ENCODE measurements at regions not wholly inside any gene's neighbourhood (a gene's known extent, or its start where the extent isn't known, plus 50 kb on each side); places are given as distances from the start of the nearest gene placed in this dataset.

DNA sequence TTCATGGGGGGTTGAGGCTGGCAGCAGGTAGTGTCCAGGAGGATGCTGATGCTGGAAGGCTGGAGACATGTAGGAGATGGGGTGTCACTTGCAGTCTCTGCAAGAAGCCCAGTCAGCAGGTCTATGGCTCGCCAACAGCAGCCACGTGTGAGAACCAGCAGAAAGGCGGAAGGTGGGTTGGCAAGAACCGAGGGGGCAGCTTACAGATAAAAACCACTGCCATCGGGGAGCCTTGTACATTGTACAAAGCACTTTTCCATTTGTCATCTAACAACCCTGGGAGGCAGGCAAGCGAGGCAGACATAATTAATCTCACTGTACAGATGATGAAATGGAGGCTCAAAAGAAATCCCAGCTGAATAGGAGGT lies 167.2 kb downstream of the KCNA5 start:
- TF ChIP-seq, protein P1, sequence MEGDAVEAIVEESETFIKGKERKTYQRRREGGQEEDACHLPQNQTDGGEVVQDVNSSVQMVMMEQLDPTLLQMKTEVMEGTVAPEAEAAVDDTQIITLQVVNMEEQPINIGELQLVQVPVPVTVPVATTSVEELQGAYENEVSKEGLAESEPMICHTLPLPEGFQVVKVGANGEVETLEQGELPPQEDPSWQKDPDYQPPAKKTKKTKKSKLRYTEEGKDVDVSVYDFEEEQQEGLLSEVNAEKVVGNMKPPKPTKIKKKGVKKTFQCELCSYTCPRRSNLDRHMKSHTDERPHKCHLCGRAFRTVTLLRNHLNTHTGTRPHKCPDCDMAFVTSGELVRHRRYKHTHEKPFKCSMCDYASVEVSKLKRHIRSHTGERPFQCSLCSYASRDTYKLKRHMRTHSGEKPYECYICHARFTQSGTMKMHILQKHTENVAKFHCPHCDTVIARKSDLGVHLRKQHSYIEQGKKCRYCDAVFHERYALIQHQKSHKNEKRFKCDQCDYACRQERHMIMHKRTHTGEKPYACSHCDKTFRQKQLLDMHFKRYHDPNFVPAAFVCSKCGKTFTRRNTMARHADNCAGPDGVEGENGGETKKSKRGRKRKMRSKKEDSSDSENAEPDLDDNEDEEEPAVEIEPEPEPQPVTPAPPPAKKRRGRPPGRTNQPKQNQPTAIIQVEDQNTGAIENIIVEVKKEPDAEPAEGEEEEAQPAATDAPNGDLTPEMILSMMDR (IDR thresholded peaks at IDR 0.05): no peak
- DNase-seq (no peak), ATAC-seq (ENCODE audit: low read depth) (no peak)
- POLR2A ChIA-PET: no interaction called here
- H3K4me3 Mint-ChIP-seq: no peak overlapping the region
- H3K4me1 Mint-ChIP-seq: no peaks in the 10 kb centered on the region
- no peaks in the 10 kb centered on the region for H3K9me3 Mint-ChIP-seq
- intact Hi-C loops (cut with micrococcal nuclease): no loop called here
- H3K27ac Mint-ChIP-seq: no peak overlapping the region
- H3K27me3 Mint-ChIP-seq: no peaks in the 10 kb centered on the region
- CTCF ChIA-PET: no interaction called here
- H3K36me3 Mint-ChIP-seq (ENCODE audit: low read depth): no peaks in the 10 kb centered on the region

DNA sequence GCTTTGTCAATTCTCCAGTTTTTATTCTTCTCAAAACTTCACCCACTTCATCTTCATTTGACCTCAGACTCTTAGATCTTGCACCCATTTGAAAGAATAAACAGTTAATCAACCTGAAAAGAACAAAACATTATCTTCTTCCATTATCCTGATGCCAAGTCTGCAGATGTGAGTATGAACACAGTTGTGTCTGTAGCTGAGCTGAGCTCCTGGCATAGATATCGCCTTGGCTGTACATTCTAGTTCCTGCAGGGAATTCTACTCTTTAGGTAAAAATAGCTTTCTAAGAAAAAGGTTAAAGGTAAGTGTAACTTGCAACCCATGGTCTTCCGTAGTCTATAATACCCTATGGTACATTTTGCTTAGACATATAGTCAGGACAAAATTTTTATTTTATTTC lies 169.7 kb downstream of the KCNA5 start:
- TF ChIP-seq, protein P1 (IDR thresholded peaks at IDR 0.05): no peak
- DNase-seq (no peak), ATAC-seq (ENCODE audit: low read depth) (no peak)
- Mint-ChIP-seq H3K36me3 (ENCODE audit: low read depth) (no peaks in the 10 kb centered on the region), H3K4me3 (no peak overlapping the region), H3K4me1 (no peaks in the 10 kb centered on the region), H3K27me3 (no peaks in the 10 kb centered on the region), H3K27ac (no peak overlapping the region), H3K9me3 (no peaks in the 10 kb centered on the region)
- ChIA-PET POLR2A (no interaction called here), CTCF (no interaction called here)
- intact Hi-C loops (cut with micrococcal nuclease): no loop called here

DNA sequence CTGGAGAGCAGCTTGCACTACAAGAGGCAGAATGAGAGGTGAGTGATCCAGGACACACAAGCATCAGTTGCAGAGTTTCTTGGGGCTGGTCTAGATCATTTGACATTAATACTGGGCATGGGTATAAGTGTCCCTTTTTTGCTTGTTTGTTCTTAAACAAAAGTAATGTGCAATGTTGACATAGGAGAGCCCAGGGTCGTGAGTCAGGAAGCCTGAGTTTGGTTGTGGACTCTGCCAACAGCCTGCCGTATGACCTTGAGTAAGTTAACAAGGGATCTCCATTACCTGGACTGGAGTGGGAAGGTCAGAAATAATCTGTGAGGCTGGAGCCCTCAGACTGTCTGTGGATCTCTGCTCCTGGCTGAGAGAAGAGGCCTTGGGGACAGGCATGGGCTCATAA lies 170.3 kb downstream of the KCNA5 start:
- Mint-ChIP-seq H3K9me3 (no peaks in the 10 kb centered on the region), H3K4me3 (no peak overlapping the region), H3K27ac (no peak overlapping the region), H3K27me3 (no peaks in the 10 kb centered on the region), H3K4me1 (no peaks in the 10 kb centered on the region), H3K36me3 (ENCODE audit: low read depth) (no peaks in the 10 kb centered on the region)
- ChIA-PET CTCF (no interaction called here), POLR2A (no interaction called here)
- TF ChIP-seq, protein P1 (IDR thresholded peaks at IDR 0.05): no peak
- no peak for ATAC-seq (ENCODE audit: low read depth)
- DNase-seq: no peak
- intact Hi-C loops (cut with micrococcal nuclease): no loop called here

DNA sequence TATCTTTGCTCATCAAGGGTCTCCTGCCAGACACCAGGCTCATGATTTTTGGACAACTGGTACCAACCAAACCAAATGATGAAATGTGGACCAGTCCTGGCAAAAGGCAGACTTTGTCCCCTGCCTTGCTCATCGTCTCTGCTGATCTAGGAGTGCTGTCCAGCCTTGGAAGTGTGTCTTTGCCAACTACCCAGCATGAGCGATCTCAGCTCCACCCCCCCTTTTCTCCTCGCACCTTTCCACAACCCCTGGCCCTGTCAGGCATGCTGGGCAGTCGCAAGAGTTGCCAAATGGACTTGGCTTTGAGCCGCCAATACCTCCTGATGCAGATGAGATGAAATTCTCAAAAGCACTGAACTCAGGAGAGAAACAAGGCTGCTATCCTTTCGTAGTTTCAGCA lies 174.3 kb downstream of the KCNA5 start:
- H3K27ac Mint-ChIP-seq: no peak overlapping the region
- no peak for ATAC-seq (ENCODE audit: low read depth)
- CTCF ChIA-PET: no interaction called here

DNA sequence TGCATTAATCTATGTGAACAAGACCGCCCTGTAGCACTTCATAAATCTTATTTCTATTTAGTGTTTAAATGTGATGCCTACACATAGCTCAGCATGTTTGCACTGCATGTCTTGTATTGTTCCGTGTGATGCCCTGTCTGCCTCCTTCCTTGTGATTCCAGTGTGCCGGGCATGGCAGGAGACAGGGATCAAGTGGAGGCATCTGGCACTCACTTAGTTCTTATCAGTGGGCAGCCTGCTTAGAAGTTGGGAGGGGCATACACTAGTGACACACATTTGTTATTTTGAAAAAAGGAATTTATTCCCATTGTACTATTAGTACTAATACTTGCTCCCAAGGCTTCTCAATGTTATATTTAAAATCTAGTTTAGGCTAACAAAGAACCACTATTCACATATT lies 176.4 kb downstream of the KCNA5 start:
- H3K4me3 Mint-ChIP-seq: no peak overlapping the region
- no peak for ATAC-seq (ENCODE audit: low read depth)
- no peaks in the 10 kb centered on the region for H3K27me3 Mint-ChIP-seq

More for the DNA sequence above, 174.3 kb downstream of the KCNA5 start:
- Mint-ChIP-seq H3K36me3 (ENCODE audit: low read depth) (no peaks in the 10 kb centered on the region), H3K27me3 (no peaks in the 10 kb centered on the region), H3K4me3 (no peak overlapping the region), H3K4me1 (no peaks in the 10 kb centered on the region), H3K9me3 (no peaks in the 10 kb centered on the region)
- DNase-seq: no peak
- TF ChIP-seq, protein P1 (IDR thresholded peaks at IDR 0.05): no peak
- intact Hi-C loops (cut with micrococcal nuclease): no loop called here
- POLR2A ChIA-PET: no interaction called here

More for the DNA sequence above, 176.4 kb downstream of the KCNA5 start:
- Mint-ChIP-seq H3K9me3 (no peaks in the 10 kb centered on the region), H3K27ac (no peak overlapping the region), H3K36me3 (ENCODE audit: low read depth) (no peaks in the 10 kb centered on the region), H3K4me1 (no peaks in the 10 kb centered on the region)
- ChIA-PET POLR2A (no interaction called here), CTCF (no interaction called here)
- TF ChIP-seq, protein P1 (IDR thresholded peaks at IDR 0.05): no peak
- no peak for DNase-seq
- intact Hi-C loops (cut with micrococcal nuclease): no loop called here

Measured in activated B cell treated with CpG ODN at 0.5 μM for 24 hours (primary cell).